GDM1 (cell line): ENCODE measurements at regions not wholly inside any gene's neighbourhood (a gene's known extent, or its start where the extent isn't known, plus 50 kb on each side); places are given as distances from the start of the nearest gene placed in this dataset.
"Not testable (repeated sequence)": the region's sequence is repeated elsewhere in the genome, so short reads cannot be mapped to it uniquely, and the experiment has no call there.

Experiments used
- DNase-seq: peaks from one replicate; lab custom pipeline; 2025; lab: John Stamatoyannopoulos, UW

DNA sequence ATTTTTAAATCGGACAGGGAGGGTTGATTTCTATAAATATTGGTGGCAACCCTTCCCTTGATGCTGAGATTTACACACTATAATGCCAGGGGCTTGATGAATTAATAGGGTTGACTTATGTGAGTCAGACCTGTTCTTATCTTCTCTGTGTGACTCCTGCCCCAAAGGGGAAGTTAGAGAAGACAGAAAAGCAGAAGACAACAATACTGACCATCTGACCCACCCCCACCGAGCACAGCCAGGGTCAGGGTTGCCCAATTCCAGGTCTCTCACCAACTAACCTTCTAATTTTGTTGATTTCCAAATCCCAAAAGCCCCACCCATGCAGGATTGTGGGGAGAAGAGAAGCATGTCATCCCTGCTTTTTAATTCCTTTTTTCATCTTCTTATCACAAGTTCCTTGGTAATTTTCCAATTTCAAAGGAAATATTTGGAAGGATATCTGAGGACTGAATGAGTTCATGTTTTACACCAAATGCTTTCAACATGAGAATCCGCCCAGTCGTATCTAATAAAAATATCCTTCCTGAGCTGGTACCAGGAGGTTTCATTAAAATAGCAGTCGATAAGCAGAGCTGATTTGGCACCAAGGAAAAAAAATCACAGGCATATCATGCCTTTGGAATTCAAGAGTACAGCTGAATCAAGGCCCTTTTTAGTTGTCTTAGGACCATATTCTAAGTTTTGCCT lies 603.4 kb upstream of the CDH11 start:
- DNase-seq: no peak

DNA sequence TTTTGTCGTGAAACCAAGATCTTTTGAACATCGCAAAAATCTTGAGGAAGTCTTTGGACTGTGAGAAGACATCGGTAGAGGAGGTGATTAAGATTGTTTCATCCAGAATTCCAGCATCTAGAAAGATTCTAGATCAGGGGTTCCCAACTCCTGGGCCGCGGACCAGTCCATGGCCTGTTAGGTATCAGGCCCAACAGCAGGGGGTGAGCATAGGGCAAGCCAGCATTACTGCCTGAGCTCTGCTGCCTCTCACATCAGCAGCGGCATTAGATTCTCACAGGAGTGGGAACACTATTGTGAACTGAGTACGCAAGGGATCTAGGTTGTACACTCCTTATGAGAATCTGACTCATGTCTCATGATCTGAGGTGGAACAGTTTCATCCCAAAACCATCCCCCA lies 600.6 kb upstream of the CDH11 start:
- no peak for DNase-seq

- no peak for DNase-seq
These were observed 596.0 kb upstream of the CDH11 start for GRCh38 chr16:65717846-65718245.

- no peak for DNase-seq
These were observed 595.2 kb upstream of the CDH11 start for GRCh38 chr16:65716737-65717700.

DNA sequence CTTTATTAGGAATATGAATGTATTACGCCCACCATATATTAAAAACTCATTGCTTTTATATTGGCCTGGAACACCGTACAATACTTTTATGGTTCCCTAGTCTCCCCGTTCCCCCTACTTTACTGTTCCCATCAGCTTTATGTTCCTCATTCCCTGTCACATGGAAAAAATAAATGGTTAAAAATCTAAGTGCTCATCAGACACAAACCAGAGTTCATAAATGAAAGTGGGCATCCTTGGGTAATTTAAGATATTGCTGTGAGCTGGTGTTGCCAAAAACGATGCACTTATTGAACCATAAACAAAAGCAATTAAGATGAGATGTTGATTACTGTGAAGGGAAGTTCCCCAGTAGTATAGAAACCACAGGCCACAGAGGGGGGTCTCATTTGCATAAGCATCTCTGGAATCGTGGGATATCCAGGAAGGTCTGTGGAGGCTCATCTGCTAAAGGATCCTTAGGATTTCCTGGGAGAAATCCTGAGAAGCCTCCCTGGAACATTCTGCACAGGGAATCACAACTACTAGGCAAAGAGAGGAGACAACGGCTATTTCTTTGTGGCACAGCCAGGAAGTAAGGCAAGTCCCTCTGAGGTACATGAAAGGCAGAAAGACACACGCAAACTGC lies 591.4 kb upstream of the CDH11 start:
- no peak for DNase-seq

DNA sequence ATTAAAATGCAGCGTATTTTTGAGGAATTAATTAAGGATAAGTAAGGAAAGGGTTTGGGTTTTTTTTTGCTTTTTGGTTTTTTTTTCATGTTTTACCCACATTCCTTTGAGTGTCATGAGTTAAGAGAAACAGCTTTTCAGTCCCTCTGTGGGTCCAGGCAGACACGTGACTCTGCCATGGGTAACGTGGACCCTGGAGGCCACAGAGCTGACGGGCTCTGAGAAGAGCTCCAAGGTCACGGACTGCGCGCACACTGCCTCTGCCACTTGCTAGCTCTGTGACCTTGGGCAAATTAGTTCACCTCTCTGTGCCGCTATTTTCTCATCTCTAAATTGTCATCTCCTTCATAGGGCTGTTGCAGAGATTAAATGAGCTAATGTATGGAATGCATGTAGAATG lies 588.2 kb upstream of the CDH11 start:
- no peak for DNase-seq

GRCh38 chr16:65704866-65705265 lies 583.0 kb upstream of the CDH11 start:
- DNase-seq: no peak

GRCh38 chr16:65702707-65703402 lies 581.0 kb upstream of the CDH11 start:
- DNase-seq: no peak

DNA sequence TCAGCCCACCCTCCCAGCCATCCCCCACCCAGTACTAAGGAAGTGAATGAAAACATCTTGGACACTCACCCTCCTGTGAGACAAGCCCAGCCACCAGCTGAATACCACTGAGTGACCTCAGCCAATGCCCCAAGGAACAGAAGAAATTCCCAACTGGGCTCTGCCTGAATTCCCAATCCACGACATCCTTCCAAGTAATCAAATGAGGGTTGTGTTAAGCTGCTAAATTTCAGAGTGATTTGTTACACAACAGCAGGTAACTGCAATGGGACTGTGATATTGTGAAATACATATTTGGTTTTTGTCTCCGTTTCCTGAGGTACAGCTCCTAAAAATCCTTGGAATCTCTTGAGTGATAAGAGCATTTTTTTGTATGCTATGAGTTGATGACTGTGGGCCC lies 578.7 kb upstream of the CDH11 start:
- DNase-seq: no peak

- no peak for DNase-seq
These were observed 577.0 kb upstream of the CDH11 start for GRCh38 chr16:65698791-65699321.

- no peak for DNase-seq
These were observed 575.7 kb upstream of the CDH11 start for GRCh38 chr16:65697521-65697920.

- DNase-seq: no peak
These were observed 575.2 kb upstream of the CDH11 start for GRCh38 chr16:65697065-65697464.

- not testable (repeated sequence) for DNase-seq
These were observed 570.0 kb upstream of the CDH11 start for GRCh38 chr16:65691846-65692245.

- no peak for DNase-seq
These were observed 567.9 kb upstream of the CDH11 start for GRCh38 chr16:65689726-65690125.

DNA sequence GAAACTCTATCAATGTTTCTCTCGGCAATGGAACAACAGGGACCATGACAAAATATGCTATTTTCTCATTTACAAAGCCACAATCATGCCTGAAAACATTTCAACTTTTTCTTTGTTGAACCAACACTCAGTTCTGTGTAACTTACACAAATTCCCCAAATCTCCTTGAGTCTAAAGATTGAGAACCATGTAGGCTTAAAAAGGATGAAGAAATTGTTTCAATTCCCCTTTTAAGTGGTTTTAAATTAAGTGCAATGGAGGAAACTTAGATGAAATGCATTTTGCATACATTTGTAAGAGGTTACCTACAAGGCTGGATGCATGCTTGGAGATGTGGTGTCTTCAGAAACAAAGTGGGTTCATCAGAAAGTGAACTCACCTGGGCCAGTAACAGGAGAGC lies 566.4 kb upstream of the CDH11 start:
- no peak for DNase-seq

- no peak for DNase-seq
These were observed 562.4 kb upstream of the CDH11 start for GRCh38 chr16:65684230-65684629.

GRCh38 chr16:65681406-65681805 lies 559.5 kb upstream of the CDH11 start:
- DNase-seq: no peak

DNA sequence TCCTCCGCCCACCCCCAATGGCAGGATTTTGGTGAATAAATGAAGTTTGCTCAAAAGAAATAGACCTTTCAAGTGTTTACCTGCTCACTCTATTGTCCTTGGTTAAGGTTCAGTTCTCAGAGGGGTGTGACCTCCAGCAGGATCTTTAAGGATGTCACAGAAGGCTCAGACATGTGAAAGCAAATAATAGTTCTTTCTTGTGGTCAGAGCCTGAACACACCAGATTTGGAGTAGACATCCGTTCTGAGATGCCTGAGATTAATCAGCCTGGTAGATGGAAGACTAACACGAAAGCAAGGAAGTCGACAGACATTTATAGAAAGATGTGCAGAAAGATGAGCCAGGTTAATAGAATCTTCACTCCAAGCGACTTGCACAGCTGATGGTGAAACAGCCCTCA lies 557.9 kb upstream of the CDH11 start:
- DNase-seq: no peak

GRCh38 chr16:65675161-65675560 lies 553.3 kb upstream of the CDH11 start:
- no peak for DNase-seq

DNA sequence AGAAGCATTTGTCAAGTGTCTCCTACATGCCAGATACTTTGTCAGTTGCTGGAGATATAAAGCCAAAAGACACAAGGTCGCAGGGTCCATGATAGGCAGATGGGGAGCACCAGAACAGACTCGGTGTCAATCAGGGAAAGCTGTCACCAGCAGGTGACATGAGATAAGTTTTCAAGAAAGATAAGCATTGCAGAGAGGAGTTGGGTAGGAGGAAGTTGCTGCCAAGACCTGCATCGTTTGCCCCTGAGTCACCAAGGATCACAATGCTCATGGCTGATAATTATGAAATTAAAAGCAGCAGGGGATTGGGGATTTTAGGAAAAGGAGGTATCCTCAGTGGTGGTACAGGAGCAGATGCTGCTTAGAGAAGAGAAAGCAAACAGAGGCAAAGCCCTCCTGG lies 551.1 kb upstream of the CDH11 start:
- DNase-seq: no peak

GRCh38 chr16:65671071-65671470 lies 549.2 kb upstream of the CDH11 start:
- no peak for DNase-seq

DNA sequence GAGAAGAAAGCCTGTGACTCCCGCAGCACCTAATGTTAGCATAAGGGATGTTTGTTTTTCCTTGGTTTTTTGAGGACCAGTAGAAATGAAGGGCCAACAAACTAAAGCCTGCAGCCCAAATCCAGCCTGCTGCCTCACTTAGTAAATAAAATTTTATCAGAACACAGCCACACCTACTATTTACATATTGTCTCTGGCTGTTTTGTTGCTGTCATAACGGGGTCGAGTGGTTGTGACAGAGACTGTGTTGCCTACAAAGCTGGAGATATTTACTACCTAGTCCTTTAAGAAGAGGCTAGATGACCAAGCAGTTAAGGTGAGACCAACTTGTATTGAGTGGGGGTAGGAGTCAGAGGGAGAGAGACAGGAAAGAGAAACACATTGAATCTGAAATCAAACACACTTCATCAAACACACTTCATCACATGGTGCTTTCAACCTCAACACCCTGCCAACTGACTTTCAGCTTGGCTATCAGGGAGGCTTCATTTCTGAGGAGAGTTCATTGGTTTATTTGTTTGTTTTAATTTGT lies 546.3 kb upstream of the CDH11 start:
- no peak for DNase-seq
